Limb (tissue), 2 donors: ENCODE measurements at regions not wholly inside any gene's neighbourhood (a gene's known extent, or its start where the extent isn't known, plus 50 kb on each side); places are given as distances from the start of the nearest gene placed in this dataset.

ENCODE experiments used
- DNase-seq, 2 donors: peaks; one replicate each; pipeline ENCODE4 v3.0.0-alpha.2; 2016; ENCODE audit errors: extremely low spot score in 2 of 2

DNA sequence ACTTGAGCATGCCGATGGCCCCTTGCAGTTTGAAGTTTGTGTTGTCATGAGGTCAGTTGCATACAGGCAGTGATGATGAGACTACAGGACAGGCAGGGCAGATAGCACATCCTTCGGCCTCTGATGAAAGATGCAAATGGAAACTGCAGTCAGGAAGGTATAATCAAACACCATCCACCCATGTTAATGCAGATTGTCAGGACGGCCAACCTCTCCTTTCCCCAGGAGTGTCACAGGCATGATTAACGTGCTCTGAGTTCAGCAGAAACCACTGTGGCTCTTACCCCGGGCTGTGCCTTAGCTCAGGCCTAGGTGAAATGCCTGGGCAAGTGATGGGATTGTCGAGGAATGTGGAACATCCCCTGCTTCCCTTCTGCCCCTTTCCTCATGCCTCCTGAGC is 893.5 kb upstream of the RBFOX1 start:
- DNase-seq: no peak

DNA sequence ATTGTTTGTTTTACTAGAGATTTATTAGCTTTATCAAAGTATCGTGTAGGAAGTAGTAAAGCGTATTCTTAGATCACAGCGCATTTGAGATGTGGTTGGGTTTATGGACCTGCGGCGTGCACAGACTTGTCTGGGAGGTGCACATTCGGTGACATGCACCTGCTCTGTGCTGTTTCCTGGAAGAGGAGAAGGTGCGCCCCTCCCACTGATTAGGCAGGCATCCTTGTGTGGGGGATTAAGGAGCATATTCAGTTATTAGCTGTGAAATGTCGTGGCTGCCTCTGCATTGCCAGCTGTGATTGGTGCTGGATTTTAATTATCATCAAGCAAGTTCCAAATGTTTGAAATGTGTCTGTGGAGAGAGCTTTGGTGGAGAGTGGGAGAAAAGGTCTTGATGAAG is 903.8 kb upstream of the RBFOX1 start:
- no peak for DNase-seq

DNA sequence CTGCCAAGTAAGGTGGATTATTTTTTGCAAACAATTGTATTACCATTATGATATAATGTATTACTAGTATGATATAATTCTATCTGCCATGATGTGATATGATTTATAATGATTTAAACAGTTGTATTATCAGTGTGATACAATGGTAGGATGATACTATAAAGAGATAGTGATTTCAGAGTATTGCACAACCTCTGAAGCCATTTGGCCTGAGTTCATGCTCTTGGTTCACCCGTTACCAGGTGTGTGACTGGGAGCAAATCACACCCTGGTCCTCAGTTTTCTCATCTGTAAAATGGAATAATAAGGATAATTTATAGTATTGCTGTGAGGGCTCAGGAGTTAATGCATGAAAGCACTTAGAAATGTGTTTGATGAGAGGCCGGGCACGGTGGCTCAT is 905.0 kb upstream of the RBFOX1 start:
- DNase-seq: no peak

DNA sequence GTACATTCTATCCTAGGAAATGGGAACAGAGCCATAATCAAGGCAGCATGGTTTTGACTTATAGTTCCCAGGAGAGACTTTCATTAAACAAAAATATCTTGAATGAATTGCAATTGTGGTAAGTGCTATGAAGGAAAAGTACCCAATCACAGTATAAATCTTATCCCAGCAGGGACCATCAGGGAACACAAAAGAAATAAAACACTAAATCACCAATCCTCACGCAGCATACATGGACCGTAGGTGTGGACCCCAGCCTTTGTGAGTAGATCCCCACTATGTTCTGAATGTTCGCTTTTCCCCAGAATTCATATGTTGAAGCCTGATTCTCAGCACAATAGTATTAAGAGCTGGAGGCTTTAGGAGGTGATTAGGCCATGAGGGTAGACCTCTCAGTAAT is 925.0 kb upstream of the RBFOX1 start:
- DNase-seq: no peak

DNA sequence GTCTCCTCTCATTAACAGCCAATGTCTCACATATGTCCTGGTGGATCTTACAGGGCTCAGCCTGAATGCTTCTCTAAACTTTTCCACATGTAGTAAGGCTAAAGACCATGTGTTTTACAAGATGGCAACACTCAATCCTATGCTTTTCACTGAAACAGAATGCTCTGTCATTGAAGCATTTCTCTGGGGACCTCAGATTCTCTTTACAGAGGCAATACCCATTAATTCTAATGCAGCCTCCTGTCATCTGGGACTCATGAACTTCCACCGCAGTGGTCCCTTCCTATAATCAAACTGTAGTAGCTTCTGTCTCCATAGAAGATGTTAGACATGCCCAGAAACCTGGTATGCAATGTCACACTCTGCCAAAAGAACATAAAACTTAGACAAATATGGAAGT is 926.6 kb upstream of the RBFOX1 start:
- DNase-seq: no peak

DNA sequence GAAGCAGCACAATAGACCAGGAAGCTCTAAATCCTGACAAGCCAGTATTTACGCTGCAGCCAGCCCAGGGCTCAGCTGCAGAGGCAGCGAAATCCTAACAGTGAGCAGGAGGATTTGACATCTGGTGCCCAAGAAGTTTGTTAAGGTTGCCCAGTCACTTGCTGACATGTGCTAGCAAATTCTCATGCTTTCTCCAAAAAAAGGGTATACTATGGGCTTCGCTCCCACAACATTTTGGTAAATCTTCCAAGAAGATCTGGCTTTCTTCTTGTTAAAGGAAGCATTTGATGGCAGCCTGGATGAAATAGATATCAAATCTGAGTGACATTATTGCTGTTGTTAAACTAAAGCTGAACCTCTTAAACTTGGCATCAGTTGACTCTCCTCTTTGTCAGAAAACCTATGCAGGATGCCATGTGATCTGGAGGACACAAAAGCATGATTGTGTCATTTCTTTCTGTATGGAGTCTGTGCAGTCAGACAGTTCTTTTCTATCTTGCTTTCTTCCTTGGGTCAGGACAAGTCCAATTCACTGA is 949.7 kb upstream of the RBFOX1 start:
- DNase-seq: no peak

DNA sequence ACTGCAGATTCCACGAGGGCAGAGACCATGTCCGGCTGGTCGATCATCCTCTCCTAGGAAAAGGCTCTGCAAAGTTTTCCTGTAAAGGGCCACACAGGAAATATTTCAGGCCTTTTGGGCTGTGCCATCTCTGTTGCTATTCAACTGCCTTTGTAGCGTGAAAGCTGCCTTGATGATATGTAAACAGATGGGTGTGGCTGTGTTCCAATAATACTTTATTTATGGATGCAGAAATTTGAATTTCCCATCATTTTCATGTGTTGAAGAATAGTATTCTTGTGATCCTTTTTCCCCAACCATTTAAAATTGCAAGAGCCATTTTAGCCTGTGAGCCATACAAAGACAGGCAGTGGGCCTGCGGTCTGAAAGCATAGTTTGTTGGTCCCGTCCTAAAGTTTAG is 950.7 kb upstream of the RBFOX1 start:
- DNase-seq: no peak

DNA sequence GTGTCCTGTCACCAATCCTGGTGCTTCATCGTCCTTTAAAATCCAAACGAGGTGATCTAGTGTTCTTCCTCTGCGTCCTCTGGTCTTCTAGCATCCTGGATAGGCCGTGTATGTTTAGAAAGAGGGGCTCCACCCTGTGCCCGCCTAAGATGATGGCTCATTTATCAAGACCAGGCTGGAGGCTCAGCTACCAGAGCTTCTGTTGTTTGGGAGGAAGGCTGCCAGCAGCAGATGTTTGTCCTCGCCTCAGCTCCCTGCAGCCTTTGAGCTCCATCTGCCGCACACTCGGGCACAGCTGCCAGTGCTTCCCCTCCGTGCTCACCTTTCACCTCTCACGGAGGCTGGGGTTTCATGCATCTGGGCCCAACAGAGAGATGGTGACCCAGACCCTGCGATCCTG is 954.7 kb upstream of the RBFOX1 start:
- peak in 1 of 2 donors; percentile 31 for DNase-seq

DNA sequence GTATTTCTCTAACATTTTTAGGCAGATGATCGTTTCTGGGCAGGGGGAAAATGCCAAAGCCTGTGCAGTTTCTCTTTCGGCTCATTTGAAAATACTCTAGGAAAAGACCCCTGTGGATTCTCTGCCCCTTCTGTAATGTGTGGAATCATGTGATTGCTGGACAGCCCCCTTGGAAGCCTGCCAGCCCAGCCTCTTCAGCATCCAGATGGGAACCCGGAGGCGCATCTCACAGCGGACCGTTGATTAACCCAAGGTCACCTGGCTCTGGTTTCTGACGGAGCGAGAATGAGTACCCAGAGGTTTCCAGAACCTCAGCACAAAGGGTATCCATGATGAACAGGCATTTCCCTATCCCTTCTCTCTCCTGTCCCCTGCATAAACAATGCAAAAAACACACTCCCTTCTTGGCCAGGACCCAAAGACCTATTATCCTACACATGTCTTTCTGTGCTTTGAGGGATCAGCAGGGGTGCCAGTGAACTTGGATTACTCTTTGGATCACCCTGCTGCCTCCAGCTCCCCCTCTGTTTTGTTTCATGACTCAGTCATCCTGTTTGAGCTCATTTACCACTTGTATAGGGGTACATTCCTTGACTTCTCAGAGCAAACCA is 957.1 kb upstream of the RBFOX1 start:
- DNase-seq: peak in 1 of 2 donors; percentile 77

DNA sequence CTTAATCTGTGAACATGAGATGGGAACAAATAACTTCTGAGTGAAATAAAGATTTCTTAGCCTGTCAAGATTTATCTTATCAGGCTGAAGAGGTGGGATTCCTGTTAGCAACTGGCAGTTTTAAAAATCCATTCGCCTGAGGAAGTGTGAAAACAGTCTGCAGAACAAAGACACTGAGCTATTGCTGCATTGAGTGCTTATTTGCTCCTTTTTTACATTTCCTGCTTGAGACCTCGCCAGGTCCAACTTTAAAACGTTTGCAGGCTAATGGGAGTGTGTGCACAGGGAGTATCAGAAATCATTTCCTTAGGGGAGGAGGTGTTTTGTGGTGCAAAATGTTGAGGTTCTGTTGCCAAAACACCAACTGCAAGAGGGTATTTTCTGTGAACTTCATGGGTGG is 957.8 kb upstream of the RBFOX1 start:
- DNase-seq: no peak

DNA sequence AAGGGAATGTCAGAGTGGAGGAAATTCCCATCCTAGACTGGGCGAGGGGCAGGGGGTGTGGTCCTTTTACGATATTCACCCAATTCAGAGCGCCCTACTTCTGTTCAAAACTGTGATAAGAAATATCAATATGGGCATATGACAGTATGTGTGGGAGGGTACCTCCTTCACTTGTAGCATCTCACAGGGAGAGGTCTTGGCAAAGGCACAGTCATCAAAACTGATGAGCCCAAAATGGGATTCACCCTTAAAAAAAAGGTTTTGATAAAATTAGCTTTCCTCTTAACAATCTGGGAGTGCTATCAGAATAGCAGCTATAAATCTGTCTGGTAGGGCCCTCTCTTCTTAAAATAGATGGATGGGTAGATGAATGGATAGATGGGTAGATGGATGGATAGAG is 967.8 kb upstream of the RBFOX1 start:
- DNase-seq: no peak

DNA sequence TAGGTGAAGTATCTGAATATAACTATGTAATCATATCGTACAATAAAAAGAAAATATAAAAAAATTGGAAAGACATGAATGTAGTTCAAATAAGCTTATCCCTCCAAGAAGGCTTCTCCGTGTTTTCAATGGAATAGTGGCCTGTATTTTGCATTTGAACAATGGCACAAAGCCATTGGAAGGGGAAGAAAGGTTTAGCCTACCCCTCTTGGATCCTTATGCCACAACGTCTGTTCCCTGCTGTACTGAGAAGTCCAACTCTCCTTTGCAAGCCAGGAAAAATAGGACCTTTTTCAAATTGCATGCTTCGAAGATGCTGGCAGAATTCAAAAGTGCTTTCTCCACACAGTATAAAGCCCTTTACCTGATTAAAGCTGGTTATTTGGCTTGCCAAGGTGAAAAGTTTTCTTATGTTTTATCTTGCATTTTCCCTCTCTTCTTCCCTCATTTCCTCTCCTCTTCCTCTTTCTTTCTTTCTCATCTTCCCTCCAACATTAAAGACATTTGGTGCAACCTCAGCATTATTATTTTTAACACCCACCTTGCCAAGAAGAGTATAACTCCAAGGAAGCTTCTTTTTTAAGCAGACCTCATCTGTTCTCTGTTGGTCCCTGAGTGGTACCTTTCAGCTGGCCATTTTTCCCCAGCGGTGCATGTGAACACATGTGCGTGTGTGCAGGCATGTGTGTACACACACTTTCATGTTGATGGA is 968.6 kb upstream of the RBFOX1 start:
- no peak for DNase-seq

DNA sequence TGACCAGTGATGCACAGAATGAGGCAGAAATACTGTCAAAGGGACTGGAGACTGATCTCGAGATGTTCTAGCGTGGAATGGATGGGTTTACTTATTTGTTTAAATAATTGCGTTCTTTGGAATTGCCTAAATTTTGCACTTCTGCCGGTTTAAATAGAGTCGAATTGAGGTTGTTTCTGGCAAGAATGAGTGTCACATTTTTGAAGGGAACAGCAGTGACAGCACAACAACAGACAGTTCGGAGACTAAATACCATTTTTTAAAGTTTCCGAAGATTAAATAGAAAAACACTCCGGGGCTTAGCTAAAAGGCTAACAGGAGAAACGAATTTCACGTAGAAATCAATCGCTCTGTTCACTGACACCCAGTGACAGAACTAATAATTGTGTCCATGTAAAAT is 969.2 kb upstream of the RBFOX1 start:
- no peak for DNase-seq

DNA sequence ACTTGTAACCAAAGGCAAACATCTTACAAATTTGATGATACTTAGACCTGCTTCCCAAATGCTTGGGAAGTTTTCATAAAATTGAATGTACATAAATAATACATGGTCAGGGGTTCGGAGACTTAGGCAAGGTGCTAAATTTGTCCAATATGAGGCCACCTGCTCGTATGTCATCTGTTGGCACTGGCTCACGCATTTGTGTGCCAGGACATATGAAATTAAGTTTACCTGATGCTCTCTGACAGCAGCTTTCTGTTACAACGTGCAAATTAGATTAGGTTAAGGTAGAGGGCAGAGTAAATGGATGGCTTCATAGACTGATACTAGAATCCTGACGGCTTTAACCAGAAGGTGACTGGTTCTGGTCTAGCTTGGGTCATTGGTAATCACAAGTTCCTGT is 970.3 kb upstream of the RBFOX1 start:
- DNase-seq: no peak

DNA sequence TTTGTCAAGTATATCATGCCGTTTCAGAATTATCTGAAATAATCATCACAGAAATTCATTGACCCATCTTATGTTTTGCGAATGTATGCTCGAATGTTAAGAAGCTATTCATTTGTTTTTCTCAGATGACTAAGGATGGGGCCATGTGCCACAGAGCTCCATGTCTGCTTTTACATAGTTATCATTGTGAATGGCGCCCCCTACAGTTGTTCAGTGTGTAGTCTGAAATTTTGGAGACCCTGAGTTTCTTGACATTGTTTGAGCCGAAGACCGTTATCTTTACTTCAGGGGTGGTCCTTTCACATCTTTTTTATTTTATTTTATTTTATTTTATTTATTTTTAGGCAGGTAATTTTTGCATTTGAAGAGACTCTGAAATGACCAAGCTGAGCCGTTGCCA is 972.0 kb upstream of the RBFOX1 start:
- DNase-seq: no peak

DNA sequence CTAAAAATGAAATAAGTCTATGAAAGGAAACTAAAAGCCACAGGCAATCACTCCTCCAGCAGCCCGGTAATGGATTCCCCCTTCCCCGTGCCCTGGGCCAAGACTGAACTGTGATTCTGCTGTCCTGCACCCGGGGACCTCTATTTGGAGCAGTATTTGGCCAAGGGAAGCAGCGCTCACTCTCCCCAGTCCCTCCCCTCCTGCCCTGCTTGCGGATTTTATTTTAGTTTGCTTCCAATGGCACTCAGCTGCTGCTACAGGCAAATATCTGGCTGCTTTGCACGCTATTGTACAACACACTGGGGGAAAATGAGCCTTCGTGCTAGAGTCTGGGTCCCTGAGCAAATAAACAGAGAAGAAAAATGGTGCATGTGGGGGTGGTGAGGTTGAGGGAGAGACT is 975.7 kb upstream of the RBFOX1 start:
- DNase-seq: peak in 1 of 2 donors; percentile 40

DNA sequence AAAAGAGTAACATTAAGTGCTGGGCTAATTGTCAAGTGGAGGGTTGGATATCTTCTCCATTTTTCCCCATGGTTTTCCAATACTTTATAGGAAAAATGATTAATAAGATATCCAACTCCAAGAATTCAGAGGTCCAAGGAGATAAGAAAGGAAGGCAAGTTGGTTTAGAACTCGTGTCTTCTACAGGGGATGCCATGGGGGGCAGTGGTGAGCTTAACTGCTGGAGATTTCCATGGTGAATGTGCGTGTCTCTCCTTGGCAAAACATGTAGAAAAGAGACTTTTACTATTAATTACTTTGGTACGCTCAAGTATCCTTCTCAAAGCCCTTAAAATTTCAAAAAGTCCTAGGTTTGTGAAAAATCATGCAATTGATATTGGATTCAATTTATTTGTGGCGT is 982.9 kb upstream of the RBFOX1 start:
- no peak for DNase-seq

DNA sequence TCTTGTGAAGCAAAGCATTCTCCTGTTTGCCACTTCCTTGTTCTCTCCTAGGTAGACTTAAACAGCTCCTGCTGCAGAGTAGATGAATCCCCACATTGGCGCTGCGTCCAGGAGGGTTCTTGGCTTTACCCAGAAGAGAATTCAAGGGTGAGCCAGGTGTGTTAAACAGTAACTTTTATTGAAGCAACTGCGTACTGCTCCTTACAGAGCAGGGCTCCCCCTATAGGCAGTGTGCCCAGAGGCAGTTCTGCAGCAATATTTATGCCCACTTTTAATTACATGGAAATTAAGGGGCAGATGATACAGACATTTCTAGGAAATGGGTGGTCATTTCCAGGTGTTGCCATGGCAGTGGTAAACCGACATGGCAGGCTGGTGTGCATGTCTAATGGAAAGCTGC is 987.6 kb upstream of the RBFOX1 start:
- DNase-seq: no peak

DNA sequence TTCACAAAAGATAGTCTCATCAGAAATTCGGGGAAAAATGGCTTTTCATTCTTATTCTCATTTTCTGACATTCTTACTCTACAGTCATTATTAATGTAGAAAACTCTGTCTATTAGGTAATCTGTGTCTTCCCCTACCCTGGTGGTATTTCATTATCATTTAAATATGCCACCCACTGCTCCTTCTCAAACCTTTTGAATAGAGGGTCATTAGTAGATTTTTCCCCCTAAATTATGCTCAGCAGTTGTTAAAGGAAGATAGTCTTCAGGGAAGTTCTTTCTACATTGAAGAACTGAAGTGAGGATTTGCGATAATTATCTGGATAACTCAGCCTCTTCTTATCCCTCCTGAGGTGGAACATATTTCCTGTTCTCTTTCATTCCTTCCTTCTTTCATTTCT is 989.5 kb upstream of the RBFOX1 start:
- DNase-seq: no peak

DNA sequence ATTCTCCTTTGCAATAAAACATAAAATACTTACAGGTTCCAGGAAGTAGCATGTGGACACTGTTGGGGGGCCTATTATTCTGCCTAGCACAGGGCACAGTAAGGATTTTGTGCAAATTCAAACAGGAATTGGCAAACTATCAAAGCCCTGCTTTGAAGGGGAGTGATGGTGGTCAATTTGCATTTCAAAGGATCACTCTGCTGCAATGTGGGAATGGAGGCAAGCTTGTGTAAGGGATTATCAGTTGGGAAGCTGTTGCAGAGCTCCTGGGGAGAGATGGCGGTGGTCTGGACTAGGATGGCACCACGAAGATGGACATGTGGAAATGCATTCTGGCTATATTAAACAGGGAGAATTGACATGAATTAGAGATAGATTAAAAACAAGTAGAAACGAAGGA is 990.7 kb upstream of the RBFOX1 start:
- no peak for DNase-seq

DNA sequence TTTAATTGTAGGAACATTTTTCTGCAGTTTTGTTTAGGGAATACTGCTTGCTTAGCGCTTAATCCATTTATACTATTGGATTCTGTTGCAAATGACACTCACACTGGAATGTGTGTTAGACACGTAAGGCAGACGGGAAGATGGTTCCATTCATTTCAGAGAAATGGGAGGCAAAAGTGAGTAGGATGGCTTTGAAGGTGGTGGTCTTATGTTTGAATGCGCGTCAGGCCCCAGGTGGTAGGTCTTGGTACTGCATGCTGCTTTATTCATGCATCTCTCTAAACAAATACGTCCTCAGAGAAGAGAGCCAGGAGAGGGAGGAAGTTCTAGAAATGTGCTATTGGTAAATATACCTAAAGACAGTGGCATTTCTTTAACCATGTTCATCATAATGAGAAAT is 997.6 kb upstream of the RBFOX1 start:
- peak in 1 of 2 donors; percentile 30 for DNase-seq

DNA sequence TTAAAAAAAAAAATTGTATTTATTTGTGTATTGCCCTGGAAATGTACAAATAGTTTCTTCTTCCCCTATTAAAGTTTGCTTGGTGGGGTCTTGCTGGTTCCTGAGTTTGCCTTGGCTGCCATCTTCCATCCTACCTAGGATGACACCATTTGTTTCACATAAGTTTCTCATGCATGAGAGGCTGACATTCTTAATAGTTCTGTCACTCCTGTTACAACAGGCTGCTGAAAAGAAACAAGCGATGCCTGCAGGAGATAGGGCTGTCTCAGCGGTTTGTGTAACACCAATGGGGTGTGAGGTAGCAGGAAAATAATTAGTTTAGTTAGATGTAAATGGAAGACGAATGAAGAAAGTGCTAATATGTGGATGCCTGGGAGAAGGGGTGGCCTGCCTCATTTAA is 1000.9 kb upstream of the RBFOX1 start:
- DNase-seq: no peak

DNA sequence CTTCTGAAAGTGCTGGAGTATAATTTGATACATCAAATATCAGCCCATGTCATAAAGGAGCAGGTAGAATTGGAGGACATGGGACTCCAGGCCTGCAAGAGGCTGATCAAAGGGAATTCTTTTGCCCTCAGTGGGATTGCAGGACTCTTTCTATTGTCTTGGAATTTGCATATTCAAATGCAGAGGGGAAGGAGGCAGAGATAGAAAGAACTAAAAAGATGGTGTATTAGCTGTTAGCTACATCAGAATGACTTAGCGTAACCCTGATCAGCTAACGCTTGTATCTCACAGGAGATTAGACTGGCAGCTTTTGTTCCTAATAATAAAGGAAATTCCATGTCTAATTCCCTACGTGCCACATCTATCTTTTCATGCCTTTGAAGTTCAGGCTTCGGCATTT is 1014.7 kb upstream of the RBFOX1 start:
- no peak for DNase-seq
